ENCODE measurements at regions not wholly inside any gene's neighbourhood (a gene's known extent, or its start where the extent isn't known, plus 50 kb on each side); places are given as distances from the start of the nearest gene placed in this dataset.

GRCh38 chr4:128378668-128379067, 91.1 kb upstream of the PGRMC2 start:
- in situ Hi-C loops (cut with MboI; ENCODE audit: low sequenced_read_pairs), result no loop called here
- H3K9ac ChIP-seq (ENCODE audit: low read depth, low read length), result no peak overlapping the region
- no peak overlapping the region for H2BK20ac ChIP-seq (ENCODE audit: low read depth, low read length)
- peak overlapping the region; percentile 6; the same call in 1 of the 2 replicates for H2BK120ac ChIP-seq (ENCODE audit: low read depth, low read length)
- no peak overlapping the region for H3K56ac ChIP-seq (ENCODE audit: extremely low read depth, insufficient read depth, low read length)
- no peak overlapping the region for H3K14ac ChIP-seq (replicated peaks; ENCODE audit: low read depth, low read length)
- H2BK15ac ChIP-seq (ENCODE audit: low read depth, low read length), result 0 out of 3 replicates have a peak overlapping the region, but pooled peaks have one; percentile 79
- peaks cover 4% of the 10 kb centered on the region for H3K9me1 ChIP-seq (ENCODE audit: insufficient read depth, low read length)
- H4K20me1 ChIP-seq (ENCODE audit: insufficient read depth, low read length), result no peaks in the 10 kb centered on the region
- peak overlapping the region; percentile 69; the same call in 1 of the 2 replicates for H3K18ac ChIP-seq (ENCODE audit: low read depth, low read length)
- no peak overlapping the region; the same call in 1 of the 2 replicates for H3K23ac ChIP-seq (ENCODE audit: low read depth, low read length)
- no peak overlapping the region for H3K27ac ChIP-seq (ENCODE audit: insufficient read depth, low read length)
- no peak overlapping the region for H3K4me3 ChIP-seq (ENCODE audit: insufficient read depth, low read depth, low read length)
- no peak overlapping the region for H2AK5ac ChIP-seq (ENCODE audit: low read depth, low read length)
- peaks cover 5% of the 10 kb centered on the region for H3K4me1 ChIP-seq (ENCODE audit: control insufficient read depth, insufficient read depth, low read length)
- H4K8ac ChIP-seq (ENCODE audit: low read depth in 2 of 2, low read length in 2 of 2), result no peak overlapping the region; a peak in 1 of 4 replicates
- dilution Hi-C loops (cut with HindIII; ENCODE audit: low sequenced_read_pairs, unreplicated experiment), result no loop called here
- no CpG with 5 or more reads among the region's 3 CpGs for WGBS, 2 experiments (ENCODE audit: extremely low coverage in 2 of 2, insufficient read length in 1 of 2)
- H3K4me2 ChIP-seq (ENCODE audit: low read depth, low read length), result no peak overlapping the region
- POLR2A ChIA-PET (ENCODE audit: unreplicated experiment), result no interaction called here
- H4K5ac ChIP-seq (ENCODE audit: low read depth, low read length), result no peak overlapping the region; the same call in none of the 2 replicates
- H4K91ac ChIP-seq (ENCODE audit: insufficient read depth, low read depth, low read length), result peak overlapping the region; percentile 57; the same call in 1 of the 2 replicates
- DNase-seq (no peak), ATAC-seq (ENCODE audit: low read depth) (no peak; the same call in 1 of the 2 replicates)
- intact Hi-C loops (cut with micrococcal nuclease), result no loop called here
- CTCF ChIA-PET, result no interaction called here
- H3K9me3 ChIP-seq (ENCODE audit: control insufficient read depth, insufficient read depth, low read length), result peaks cover 2% of the 10 kb centered on the region; the same call in 1 of the 2 replicates
- no peaks in the 10 kb centered on the region for H3K27me3 ChIP-seq (ENCODE audit: control insufficient read depth, insufficient read depth, low read length)
- H3K4ac ChIP-seq (ENCODE audit: low read depth, low read length), result peak overlapping the region; percentile 35; the same call in 1 of the 2 replicates
- H2BK5ac ChIP-seq (ENCODE audit: low read depth, low read length, poor library complexity, severe bottlenecking), result no peak overlapping the region
- no peak overlapping the region for H2AK9ac ChIP-seq (replicated peaks; ENCODE audit: low read depth, low read length, poor library complexity)
- TF ChIP-seq RCOR1 (IDR thresholded peaks at IDR 0.05; ENCODE audit: insufficient replicate concordance, low read length), result no peak
- H3K79me1 ChIP-seq (ENCODE audit: low read depth in 1 of 2, low read length in 2 of 2), result no peaks in the 10 kb centered on the region
- H2AFZ ChIP-seq (replicated peaks; ENCODE audit: low read length, poor library complexity), result no peak overlapping the region
- no TSS peak for BruUV-seq (replicated peaks)
- H3K36me3 ChIP-seq (ENCODE audit: control insufficient read depth, insufficient read depth, low read length), result no peaks in the 10 kb centered on the region

Measured in IMR-90 (cell line).